Suprapubic skin (tissue), 3 donors: ENCODE measurements at regions not wholly inside any gene's neighbourhood (a gene's known extent, or its start where the extent isn't known, plus 50 kb on each side); places are given as distances from the start of the nearest gene placed in this dataset.

Experiments used
- CTCF ChIP-seq, 2 donors: fragments of 200-600 bp in 1 of 2; fragments of 450-650 bp in 1 of 2; sonication (generic) in 1 of 2; IDR thresholded peaks; one replicate each; pipeline ENCODE4 v1.5.1; 2016 to 2019; ENCODE audit warnings: antibody characterized with exemption in 2 of 2, mild to moderate bottlenecking in 1 of 2, moderate library complexity in 1 of 2
- POLR2A ChIP-seq, 2 donors: fragments of 450-650 bp; IDR thresholded peaks; one replicate each; pipeline ENCODE4 v1.6.1; 2017; ENCODE audit warnings: antibody characterized with exemption in 2 of 2, mild to moderate bottlenecking in 2 of 2, moderate library complexity in 2 of 2

- no peak for TF ChIP-seq CTCF (IDR thresholded peaks at IDR 0.05)
- TF ChIP-seq POLR2A (IDR thresholded peaks at IDR 0.05) = no peak
Measured at GRCh38 chr10:123425680-123426079, 240.5 kb upstream of the GPR26 start.
